OCI-LY7 (cell line): ENCODE measurements at regions not wholly inside any gene's neighbourhood (a gene's known extent, or its start where the extent isn't known, plus 50 kb on each side); places are given as distances from the start of the nearest gene placed in this dataset.

Experiments
- EZH2phosphoT487 ChIP-seq: fragments of 200-600 bp; sonication (generic); IDR thresholded peaks from 2 replicates; pipeline ENCODE4 v1.6.1; 2018; ENCODE audit warnings: low read depth, borderline replicate concordance, mild to moderate bottlenecking, mixed run types, antibody characterized with exemption, low read length, moderate library complexity, mixed read lengths
- TF ChIP-seq, protein P1 (sequence below): fragments of 200-600 bp; sonication (generic); conservative IDR thresholded peaks from 2 replicates; pipeline ENCODE4 v1.5.1; 2014; ENCODE audit warnings: mild to moderate bottlenecking, antibody characterized with exemption, low read length, moderate library complexity, mixed read lengths

DNA sequence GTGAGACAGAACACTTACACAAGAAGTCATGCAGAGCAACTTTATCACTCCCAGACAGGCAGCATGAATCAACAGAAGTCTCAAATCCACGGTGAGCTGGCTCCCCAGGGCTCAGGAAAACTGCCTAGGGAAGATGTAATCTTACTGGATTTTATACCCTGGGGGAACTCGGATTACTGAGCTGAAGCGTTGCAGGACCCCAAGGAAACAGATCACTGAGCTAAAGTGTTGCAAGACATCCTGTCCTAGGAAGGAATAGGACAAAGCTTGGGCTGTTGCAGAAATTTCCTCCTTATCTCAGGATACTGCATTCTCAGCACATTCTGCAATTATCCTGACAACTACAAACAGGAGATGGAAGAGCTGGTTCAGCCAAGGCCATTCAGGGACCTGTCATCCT lies 224.8 kb downstream of the TFAP2A start:
- TF ChIP-seq, protein P1, sequence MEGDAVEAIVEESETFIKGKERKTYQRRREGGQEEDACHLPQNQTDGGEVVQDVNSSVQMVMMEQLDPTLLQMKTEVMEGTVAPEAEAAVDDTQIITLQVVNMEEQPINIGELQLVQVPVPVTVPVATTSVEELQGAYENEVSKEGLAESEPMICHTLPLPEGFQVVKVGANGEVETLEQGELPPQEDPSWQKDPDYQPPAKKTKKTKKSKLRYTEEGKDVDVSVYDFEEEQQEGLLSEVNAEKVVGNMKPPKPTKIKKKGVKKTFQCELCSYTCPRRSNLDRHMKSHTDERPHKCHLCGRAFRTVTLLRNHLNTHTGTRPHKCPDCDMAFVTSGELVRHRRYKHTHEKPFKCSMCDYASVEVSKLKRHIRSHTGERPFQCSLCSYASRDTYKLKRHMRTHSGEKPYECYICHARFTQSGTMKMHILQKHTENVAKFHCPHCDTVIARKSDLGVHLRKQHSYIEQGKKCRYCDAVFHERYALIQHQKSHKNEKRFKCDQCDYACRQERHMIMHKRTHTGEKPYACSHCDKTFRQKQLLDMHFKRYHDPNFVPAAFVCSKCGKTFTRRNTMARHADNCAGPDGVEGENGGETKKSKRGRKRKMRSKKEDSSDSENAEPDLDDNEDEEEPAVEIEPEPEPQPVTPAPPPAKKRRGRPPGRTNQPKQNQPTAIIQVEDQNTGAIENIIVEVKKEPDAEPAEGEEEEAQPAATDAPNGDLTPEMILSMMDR = no peak
- TF ChIP-seq EZH2phosphoT487 = no peak
